ENCODE measurements at regions not wholly inside any gene's neighbourhood (a gene's known extent, or its start where the extent isn't known, plus 50 kb on each side); places are given as distances from the start of the nearest gene placed in this dataset.

- H3K27me3 Mint-ChIP-seq: no peaks in the 10 kb centered on the region
- no peak for DNase-seq
- H3K4me3 Mint-ChIP-seq: no peak overlapping the region
- H3K27ac Mint-ChIP-seq: no peak overlapping the region
- intact Hi-C loops (cut with micrococcal nuclease): no loop called here
- POLR2A ChIA-PET: no interaction called here
- peaks cover 22% of the 10 kb centered on the region for H3K9me3 Mint-ChIP-seq
- H3K4me1 Mint-ChIP-seq (ENCODE audit: low read depth): peaks cover 4% of the 10 kb centered on the region
- H3K36me3 Mint-ChIP-seq: peaks cover 9% of the 10 kb centered on the region
- CTCF ChIA-PET: interaction anchor here (1.0 kb wide), 2 partner anchors 15 to 267 kb away, joined by 4 read pairs; no protein-coding TSS in a partner anchor
Measured at GRCh38 chr11:12315024-12315423, 62.3 kb upstream of the PARVA start.

GRCh38 chr11:12316432-12316831 is 60.9 kb upstream of the PARVA start:
- Mint-ChIP-seq H3K36me3 (peaks cover 11% of the 10 kb centered on the region), H3K4me1 (ENCODE audit: low read depth) (peaks cover 10% of the 10 kb centered on the region), H3K27me3 (no peaks in the 10 kb centered on the region), H3K9me3 (peaks cover 20% of the 10 kb centered on the region), H3K4me3 (no peak overlapping the region), H3K27ac (no peak overlapping the region)
- intact Hi-C loops (cut with micrococcal nuclease): no loop called here
- CTCF ChIA-PET: no interaction called here
- no peak for DNase-seq
- POLR2A ChIA-PET: interaction anchor here (0.6 kb wide), 1 partner anchor 86 kb away, joined by 3 read pairs; no protein-coding TSS in a partner anchor

- peaks cover 11% of the 10 kb centered on the region for H3K36me3 Mint-ChIP-seq
- POLR2A ChIA-PET: no interaction called here
- no peaks in the 10 kb centered on the region for H3K27me3 Mint-ChIP-seq
- no peak overlapping the region for H3K27ac Mint-ChIP-seq
- peaks cover 20% of the 10 kb centered on the region for H3K9me3 Mint-ChIP-seq
- intact Hi-C loops (cut with micrococcal nuclease): no loop called here
- peaks cover 14% of the 10 kb centered on the region for H3K4me1 Mint-ChIP-seq (ENCODE audit: low read depth)
- DNase-seq: no peak
- CTCF ChIA-PET: interaction anchor here (1.4 kb wide), 2 partner anchors 35 to 570 kb away, joined by 3 to 6 read pairs; no protein-coding TSS in a partner anchor
- no peak overlapping the region for H3K4me3 Mint-ChIP-seq
Measured at GRCh38 chr11:12318791-12319438, 58.5 kb upstream of the PARVA start.

- peaks cover 11% of the 10 kb centered on the region for H3K36me3 Mint-ChIP-seq
- peaks cover 14% of the 10 kb centered on the region for H3K4me1 Mint-ChIP-seq (ENCODE audit: low read depth)
- peaks cover 20% of the 10 kb centered on the region for H3K9me3 Mint-ChIP-seq
- POLR2A ChIA-PET: no interaction called here
- CTCF ChIA-PET: interaction anchor here (0.7 to 1.4 kb wide), 3 partner anchors 12 to 569 kb away, joined by 3 to 6 read pairs (median 5); no protein-coding TSS in a partner anchor
- intact Hi-C loops (cut with micrococcal nuclease): no loop called here
- no peak overlapping the region for H3K4me3 Mint-ChIP-seq
- no peak overlapping the region for H3K27ac Mint-ChIP-seq
- H3K27me3 Mint-ChIP-seq: no peaks in the 10 kb centered on the region
- no peak for DNase-seq
Measured at GRCh38 chr11:12319461-12319951, 57.9 kb upstream of the PARVA start.

- ChIA-PET CTCF (interaction anchor here (0.7 to 1.6 kb wide), 4 partner anchors 11 to 569 kb away, joined by 3 to 6 read pairs (median 4); no protein-coding TSS in a partner anchor), POLR2A (no interaction called here)
- Mint-ChIP-seq H3K4me1 (ENCODE audit: low read depth) (peaks cover 14% of the 10 kb centered on the region), H3K27ac (no peak overlapping the region), H3K36me3 (peaks cover 9% of the 10 kb centered on the region), H3K27me3 (no peaks in the 10 kb centered on the region), H3K9me3 (peaks cover 18% of the 10 kb centered on the region), H3K4me3 (no peak overlapping the region)
- intact Hi-C loops (cut with micrococcal nuclease): no loop called here
- no peak for DNase-seq
Measured at GRCh38 chr11:12319988-12320387, 57.4 kb upstream of the PARVA start.

- peaks cover 14% of the 10 kb centered on the region for H3K4me1 Mint-ChIP-seq (ENCODE audit: low read depth)
- POLR2A ChIA-PET: no interaction called here
Measured at GRCh38 chr11:12321217-12321937, 56.0 kb upstream of the PARVA start.

GRCh38 chr11:12324585-12324984 is 52.8 kb upstream of the PARVA start:
- DNase-seq: no peak
- Mint-ChIP-seq H3K36me3 (peaks cover 2% of the 10 kb centered on the region), H3K4me3 (no peak overlapping the region), H3K4me1 (ENCODE audit: low read depth) (peaks cover 11% of the 10 kb centered on the region), H3K27me3 (no peaks in the 10 kb centered on the region), H3K9me3 (no peaks in the 10 kb centered on the region), H3K27ac (no peak overlapping the region)
- ChIA-PET CTCF (no interaction called here), POLR2A (no interaction called here)
- intact Hi-C loops (cut with micrococcal nuclease): no loop called here

More at GRCh38 chr11:12321217-12321937, 56.0 kb upstream of the PARVA start:
- CTCF ChIA-PET: interaction anchor here (1.0 to 1.6 kb wide), 2 partner anchors 9 to 278 kb away, joined by 4 read pairs; no protein-coding TSS in a partner anchor
- Mint-ChIP-seq H3K27ac (no peak overlapping the region), H3K27me3 (no peaks in the 10 kb centered on the region), H3K4me3 (no peak overlapping the region), H3K36me3 (peaks cover 8% of the 10 kb centered on the region), H3K9me3 (peaks cover 9% of the 10 kb centered on the region)
- intact Hi-C loops (cut with micrococcal nuclease): no loop called here
- no peak for DNase-seq

Measured in activated CD4-positive, alpha-beta memory T cell treated with anti-CD3 and anti-CD28 coated beads for 36 hours (primary cell).